Activated effector memory CD4-positive, alpha-beta T cell treated with anti-CD3 and anti-CD28 coated beads, Interleukin-2, amount 50 U/mL, for 16 hours (primary cell): ENCODE measurements at regions not wholly inside any gene's neighbourhood (a gene's known extent, or its start where the extent isn't known, plus 50 kb on each side); places are given as distances from the start of the nearest gene placed in this dataset.

ENCODE experiments used
- DNase-seq: peaks from one replicate; pipeline ENCODE4 v3.0.0-alpha.2; 2020

- no peak for DNase-seq
Measured at GRCh38 chr15:69940441-69941300, 157.0 kb downstream of the TLE3 start.

- no peak for DNase-seq
Measured at GRCh38 chr15:69941301-69941605, 156.5 kb downstream of the TLE3 start.

- DNase-seq = no peak
Measured at GRCh38 chr15:69941706-69942495, 155.8 kb downstream of the TLE3 start.

DNA sequence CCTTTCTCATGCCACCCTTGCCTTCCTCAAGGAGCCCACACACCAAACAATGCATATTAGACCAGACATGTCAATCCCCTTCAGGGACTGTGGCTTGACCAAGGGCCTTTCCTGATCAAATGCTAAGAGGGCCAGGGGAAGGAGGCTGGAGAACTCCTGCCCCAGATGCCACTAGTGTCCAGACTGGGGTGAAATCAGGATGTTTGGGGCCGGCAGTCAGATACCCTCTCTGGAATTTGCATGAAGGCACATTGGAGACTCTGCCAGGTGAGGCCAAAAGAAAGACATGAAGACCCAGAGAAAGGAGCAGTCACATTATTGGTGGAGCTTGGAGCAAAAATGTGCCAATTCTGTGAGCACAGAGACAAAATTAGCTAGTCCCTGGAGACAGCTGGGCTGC is 154.1 kb downstream of the TLE3 start:
- DNase-seq = no peak

DNA sequence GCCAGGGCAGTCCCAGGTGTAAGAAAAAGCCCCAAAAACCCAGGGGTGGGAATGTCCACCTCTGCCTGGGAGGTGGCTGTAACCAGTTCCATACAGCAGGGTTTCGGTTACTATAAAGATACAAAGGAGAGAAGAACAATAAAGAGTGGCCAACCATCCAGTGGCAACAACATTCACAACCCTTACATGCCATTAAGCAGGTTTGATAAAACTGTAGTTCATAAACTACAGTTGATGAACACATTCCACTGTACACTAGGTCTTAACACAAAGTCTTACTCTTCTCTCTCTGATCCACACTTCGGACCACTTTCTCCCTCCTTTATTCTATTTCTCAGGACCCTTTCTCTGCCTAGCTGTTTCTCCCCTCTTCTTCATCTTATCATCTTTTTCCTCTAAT is 152.0 kb downstream of the TLE3 start:
- DNase-seq = no peak

- DNase-seq = no peak
Measured at GRCh38 chr15:69946870-69947269, 150.8 kb downstream of the TLE3 start.

DNA sequence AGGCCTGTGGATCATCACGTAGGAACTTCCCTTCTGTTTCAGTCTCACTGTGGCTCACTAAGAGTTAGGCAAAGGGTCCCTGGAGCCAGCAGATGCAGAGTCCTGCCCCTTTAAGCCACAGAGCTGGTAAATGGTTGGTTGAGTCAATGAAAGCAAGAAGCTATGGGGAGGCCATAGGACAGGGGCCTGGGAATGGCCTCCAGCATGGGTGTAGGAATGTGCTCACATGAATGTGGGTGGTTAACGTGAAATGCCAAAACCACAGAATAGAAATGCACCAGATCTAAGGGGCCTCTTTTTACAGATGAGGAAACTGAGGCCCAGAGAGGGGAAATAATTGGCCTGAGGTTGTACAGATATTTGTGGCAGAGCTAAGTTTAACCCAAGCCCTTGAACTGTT is 150.3 kb downstream of the TLE3 start:
- DNase-seq = no peak

DNA sequence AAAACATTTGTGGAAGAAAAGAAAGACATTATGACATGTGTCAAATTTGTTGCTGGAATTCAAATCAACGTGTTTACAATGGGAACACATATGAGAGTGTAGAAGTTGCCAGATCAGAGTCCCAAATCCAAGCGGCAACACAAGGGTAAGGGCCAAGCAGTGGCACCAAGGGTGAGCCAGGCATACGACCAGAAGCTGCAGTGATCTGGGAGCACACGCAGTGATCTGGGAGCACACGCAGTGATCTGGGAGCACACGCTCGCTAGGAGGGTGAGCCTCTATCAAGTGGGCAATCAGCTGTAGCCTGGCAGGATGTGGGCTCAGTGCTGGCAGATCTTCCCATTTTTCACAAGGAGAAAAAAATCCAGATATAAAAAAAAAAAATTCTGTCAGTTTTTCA is 148.2 kb downstream of the TLE3 start:
- no peak for DNase-seq

DNA sequence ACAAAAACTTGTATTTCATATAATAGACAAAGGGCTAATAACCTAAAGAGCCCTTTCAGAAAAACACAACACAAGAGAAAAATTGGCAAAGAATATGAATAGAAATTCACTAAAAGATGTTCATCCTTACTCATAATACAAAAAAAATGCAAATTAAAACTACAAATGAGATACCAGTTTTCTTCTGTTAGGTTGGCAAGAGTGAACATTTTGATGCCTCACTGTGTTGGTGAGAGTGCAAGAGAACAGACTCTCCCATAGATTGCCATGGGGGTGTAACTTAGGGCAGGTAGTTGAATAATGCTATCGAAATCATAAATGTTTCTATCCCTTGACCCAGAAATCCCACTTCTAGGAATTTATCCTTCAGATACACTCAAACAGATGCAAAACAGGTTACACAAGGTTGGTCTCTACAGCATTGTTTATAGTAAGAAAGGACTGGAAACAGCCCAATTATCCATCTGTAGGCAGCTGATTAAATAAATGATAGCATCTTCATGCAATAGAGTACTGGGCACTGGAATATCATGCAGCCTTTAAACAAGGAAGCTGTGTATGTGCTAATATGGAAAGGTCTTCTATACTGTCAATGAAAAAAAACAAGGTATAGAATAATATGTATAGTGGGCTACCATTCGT is 146.3 kb downstream of the TLE3 start:
- DNase-seq = no peak

DNA sequence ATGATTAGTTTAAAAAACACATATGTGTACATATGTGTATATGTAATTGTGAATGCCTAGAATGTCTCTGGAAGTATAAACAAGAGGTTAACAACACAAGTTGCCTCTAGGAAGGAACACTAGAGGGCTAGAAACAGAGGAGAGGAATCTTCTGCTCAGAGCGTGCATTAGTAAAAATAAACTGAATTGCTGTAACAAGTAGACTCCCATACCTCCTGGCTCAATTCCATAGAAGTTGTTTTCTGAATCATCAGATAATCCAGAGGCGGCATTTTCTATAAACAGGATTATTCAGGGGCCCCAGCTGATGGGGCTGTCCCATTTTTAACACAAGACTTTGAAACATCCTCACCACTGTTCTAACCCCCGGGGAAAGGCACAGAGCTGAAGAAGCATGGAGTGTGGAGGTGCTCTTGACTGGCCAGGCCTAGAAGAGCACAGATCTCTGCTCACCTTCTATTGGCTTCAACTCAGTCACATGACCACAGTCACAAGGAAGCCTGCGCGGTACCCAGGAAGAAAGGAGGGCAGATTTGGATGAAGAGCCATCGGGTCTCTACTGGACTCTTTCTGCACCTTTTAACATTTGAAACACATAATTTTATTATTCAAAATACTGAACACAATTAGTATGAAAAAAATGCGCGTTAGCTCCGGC is 145.7 kb downstream of the TLE3 start:
- no peak for DNase-seq

DNA sequence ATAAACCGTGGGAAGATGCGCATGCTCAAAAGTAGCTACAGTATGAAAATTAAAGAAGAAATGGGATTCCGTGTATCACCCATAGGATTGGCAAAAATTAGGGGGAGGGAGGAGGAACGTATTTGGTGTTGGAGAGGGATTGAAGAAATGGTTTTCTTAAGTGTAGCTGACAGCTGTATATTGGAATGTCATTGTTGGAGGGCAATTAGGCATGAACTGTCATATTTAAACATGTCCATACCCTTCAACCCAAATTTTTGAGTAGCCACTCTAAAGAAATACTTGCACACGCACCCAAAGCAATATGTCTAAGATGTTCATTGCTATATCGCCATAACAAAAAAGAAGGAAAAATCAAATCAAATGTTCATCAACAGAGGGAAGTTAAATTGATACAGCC is 144.7 kb downstream of the TLE3 start:
- DNase-seq = no peak

DNA sequence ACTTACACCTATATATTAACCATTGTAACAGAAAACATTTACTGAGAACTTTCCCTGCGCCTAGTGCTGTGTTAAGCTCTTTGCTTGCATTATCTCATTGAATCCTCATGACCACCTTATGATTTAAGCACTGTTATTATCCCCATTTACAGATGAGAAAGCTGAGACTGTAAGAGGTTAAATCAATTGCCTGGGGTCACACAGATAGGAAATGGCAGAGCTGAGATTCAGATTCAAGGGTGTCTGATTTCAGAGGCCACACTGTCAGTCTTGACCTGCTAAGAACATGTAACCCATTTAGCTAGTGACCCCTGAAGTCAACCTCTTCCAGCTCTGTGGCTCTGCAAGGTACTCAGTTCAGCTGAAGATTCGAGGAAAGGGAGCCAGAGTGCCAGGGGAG is 143.9 kb downstream of the TLE3 start:
- no peak for DNase-seq

DNA sequence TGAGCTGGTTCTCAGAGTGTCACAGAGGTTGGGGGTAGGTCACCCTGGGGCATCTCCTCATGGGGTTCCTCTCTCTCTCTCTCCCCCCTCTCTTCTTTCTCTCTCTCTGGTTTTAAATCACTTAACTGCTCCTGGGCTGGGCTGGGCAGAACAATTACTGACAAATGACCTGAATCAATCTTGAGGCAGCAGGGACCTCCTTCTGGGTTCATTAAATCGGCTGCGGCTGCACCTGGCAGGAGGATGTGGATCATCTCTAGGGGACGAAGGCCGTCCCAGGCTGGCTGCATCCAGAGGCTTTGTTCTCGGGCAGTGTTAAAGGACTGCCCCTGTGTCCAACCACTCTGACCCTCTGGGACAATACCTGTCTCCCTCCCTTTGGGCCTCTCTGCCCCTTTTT is 143.1 kb downstream of the TLE3 start:
- DNase-seq = no peak

DNA sequence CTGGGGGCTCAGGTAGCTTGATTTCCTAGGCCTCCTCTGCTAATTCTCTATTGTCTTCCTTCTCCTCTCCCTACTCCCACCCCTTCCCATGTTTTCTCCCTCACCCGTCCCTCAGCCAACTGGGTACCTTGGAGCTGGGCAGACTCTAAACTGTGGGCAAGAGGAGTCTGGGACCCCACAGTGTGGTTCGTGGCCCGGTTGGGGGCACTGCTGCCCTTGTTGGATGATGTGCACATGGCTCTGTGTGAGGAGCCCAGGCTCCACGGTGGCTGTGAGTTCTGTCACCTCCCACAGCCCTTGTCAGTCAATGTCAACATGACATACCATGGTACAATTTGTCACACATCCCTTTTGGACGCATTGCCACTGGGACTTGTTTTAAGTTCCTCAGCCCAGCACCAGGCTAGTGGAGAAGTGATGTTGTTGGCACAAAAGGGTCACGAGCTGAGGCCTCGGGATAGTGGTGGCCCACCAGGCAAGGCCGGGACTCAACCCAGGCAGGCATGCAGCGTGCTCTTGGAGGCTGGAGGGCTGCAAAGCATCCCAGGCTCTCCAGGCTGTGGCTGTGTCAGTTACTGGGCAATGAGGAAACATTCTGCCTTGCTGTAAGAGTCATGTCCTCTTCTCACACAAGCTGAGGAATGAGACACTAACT is 142.3 kb downstream of the TLE3 start:
- no peak for DNase-seq

- no peak for DNase-seq
Measured at GRCh38 chr15:69956417-69956816, 141.3 kb downstream of the TLE3 start.

GRCh38 chr15:69957175-69957574 is 140.5 kb downstream of the TLE3 start:
- DNase-seq = no peak

DNA sequence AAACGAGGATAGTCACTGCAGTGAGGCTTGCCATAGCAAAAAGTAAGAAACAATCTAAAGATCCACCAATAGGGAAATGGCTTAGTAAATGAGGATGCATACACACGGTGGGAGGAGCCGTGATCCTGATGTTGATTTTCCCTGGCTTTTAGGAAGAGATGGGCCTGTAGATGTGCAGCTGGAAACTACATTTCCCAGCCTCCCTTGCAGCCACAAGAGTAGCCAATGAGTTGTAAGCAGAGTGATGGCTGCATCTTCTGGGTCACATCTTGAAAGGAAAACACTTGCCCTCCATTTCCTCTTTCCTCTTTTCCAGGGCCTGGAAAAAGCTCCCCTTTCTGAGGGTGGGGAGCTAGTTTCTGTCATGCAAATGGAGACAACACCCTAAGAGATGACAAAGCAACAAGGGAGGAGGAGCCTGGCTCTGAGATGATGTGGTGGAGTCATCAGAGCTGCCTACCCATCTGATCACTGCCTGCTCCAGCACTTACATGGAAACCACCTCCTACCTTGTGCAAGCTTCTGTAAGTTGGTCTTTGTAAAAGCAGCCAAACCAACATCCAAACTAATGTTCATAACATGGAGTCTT is 139.1 kb downstream of the TLE3 start:
- DNase-seq = no peak

DNA sequence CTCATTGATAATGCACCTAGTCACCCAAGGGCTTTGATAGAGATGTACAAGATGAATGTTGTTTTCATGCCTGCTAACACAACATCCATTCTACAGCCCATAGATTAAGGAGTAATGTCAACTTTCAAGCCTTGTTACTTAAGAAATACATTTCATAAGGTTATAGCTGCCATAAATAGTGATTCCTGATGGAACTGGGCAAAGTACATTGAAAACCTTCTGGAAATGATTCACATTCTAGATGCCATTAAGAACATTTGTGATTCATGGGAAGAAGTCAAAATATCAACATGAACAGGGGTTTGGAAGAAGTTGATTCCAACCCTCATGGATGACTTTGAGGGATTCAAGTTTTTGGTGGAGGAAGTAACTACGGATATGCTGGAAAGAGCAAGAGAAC is 135.2 kb downstream of the TLE3 start:
- DNase-seq = no peak

DNA sequence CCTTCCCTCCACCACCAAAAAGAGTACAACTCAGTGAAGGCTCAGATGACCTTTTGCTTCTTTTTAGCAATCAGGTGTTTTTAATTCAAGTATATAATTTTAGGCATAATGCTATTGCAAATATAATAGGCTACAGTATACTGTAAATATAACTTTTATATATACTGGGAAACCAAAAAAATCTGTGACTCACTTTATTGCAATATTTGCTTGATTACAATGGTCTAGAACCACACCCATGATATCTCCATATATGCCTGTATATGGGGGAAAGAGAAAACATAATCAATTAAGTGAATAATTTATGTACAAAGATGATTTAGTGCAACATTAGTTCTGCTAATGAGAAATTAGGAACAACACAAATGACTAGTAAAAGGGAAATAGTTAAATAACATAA is 134.3 kb downstream of the TLE3 start:
- no peak for DNase-seq

- DNase-seq = no peak
Measured at GRCh38 chr15:69971771-69972170, 125.9 kb downstream of the TLE3 start.

GRCh38 chr15:69972436-69972835 is 125.3 kb downstream of the TLE3 start:
- DNase-seq = no peak

- DNase-seq = no peak
Measured at GRCh38 chr15:69973102-69973714, 124.5 kb downstream of the TLE3 start.
